Upper lobe of left lung (tissue), 4 donors: ENCODE measurements at regions not wholly inside any gene's neighbourhood (a gene's known extent, or its start where the extent isn't known, plus 50 kb on each side); places are given as distances from the start of the nearest gene placed in this dataset.

Source experiments
- EP300 ChIP-seq, 4 donors: sonication (generic); formaldehyde crosslinking; IDR thresholded peaks; one replicate each; pipeline ENCODE4 v1.5.1; 2017; ENCODE audit warnings: antibody characterized with exemption in 4 of 4, control low read depth in 2 of 4
- POLR2A ChIP-seq, 4 donors: fragments of 450-650 bp; IDR thresholded peaks; one replicate each; pipeline ENCODE4 v1.5.1; 2016 to 2017; ENCODE audit warnings: antibody characterized with exemption in 4 of 4, mild to moderate bottlenecking in 2 of 4
- POLR2AphosphoS5 ChIP-seq, 2 donors: sonication (generic); formaldehyde crosslinking; IDR thresholded peaks; one replicate each; pipeline ENCODE4 v1.5.1; 2017; ENCODE audit warnings: antibody characterized with exemption in 2 of 2
- TF ChIP-seq, protein P1 (sequence below), 6 experiments: fragments of 450-650 bp in 4 of 6; fragments of 200-600 bp in 2 of 6; sonication (generic) in 2 of 6; IDR thresholded peaks; one replicate each; pipeline ENCODE4 v1.5.1; 2016 to 2019; ENCODE audit warnings: antibody characterized with exemption in 6 of 6

DNA sequence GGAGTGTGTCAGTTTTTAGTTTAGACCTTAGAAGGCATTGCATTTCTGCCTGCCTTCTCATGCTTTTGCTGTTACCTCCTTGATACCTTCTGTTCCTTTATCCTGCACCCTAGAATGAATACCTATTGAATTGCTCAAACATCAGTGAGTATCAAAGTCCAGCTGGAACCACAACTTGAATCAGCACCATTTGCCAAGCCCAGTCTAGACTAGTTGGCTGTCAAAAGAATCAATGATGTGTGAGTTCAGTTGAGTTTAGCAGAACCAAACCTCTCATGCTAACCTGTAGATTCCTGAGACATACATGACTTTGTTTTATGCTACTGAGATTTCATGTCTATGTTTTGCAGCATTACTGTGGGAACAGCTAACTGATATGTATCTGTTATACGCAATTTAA, 116.6 kb downstream of the FAM170A start:
- TF ChIP-seq, protein P1, sequence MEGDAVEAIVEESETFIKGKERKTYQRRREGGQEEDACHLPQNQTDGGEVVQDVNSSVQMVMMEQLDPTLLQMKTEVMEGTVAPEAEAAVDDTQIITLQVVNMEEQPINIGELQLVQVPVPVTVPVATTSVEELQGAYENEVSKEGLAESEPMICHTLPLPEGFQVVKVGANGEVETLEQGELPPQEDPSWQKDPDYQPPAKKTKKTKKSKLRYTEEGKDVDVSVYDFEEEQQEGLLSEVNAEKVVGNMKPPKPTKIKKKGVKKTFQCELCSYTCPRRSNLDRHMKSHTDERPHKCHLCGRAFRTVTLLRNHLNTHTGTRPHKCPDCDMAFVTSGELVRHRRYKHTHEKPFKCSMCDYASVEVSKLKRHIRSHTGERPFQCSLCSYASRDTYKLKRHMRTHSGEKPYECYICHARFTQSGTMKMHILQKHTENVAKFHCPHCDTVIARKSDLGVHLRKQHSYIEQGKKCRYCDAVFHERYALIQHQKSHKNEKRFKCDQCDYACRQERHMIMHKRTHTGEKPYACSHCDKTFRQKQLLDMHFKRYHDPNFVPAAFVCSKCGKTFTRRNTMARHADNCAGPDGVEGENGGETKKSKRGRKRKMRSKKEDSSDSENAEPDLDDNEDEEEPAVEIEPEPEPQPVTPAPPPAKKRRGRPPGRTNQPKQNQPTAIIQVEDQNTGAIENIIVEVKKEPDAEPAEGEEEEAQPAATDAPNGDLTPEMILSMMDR (IDR thresholded peaks at IDR 0.05), result no peak
- TF ChIP-seq POLR2A (IDR thresholded peaks at IDR 0.05) (no peak), POLR2AphosphoS5 (IDR thresholded peaks at IDR 0.05) (no peak), EP300 (IDR thresholded peaks at IDR 0.05) (no peak)
